ENCODE measurements at regions not wholly inside any gene's neighbourhood (a gene's known extent, or its start where the extent isn't known, plus 50 kb on each side); places are given as distances from the start of the nearest gene placed in this dataset.

- no peak for DNase-seq
These were observed 441.4 kb downstream of the PDCD6IP start for GRCh38 chr3:34239875-34240274.

GRCh38 chr3:34247401-34247800 lies 449.0 kb downstream of the PDCD6IP start:
- DNase-seq = no peak

GRCh38 chr3:34248352-34248751 lies 449.9 kb downstream of the PDCD6IP start:
- DNase-seq = no peak

- no peak for DNase-seq
These were observed 455.9 kb downstream of the PDCD6IP start for GRCh38 chr3:34254285-34254684.

GRCh38 chr3:34256021-34256420 lies 457.6 kb downstream of the PDCD6IP start:
- DNase-seq = peak in 1 of 3 donors; percentile 18

- no peak for DNase-seq
These were observed 458.4 kb downstream of the PDCD6IP start for GRCh38 chr3:34256791-34257190.

- no peak for DNase-seq
These were observed 460.0 kb downstream of the PDCD6IP start for GRCh38 chr3:34258271-34258998.

- DNase-seq = peak; percentile 43 to 78 (median 68)
These were observed 462.0 kb downstream of the PDCD6IP start for GRCh38 chr3:34260271-34261000.

GRCh38 chr3:34261001-34261385 lies 462.6 kb downstream of the PDCD6IP start:
- DNase-seq = peak in 2 of 3 donors; percentile 11 to 24

- DNase-seq = peak; percentile 7 to 57 (median 23)
These were observed 464.7 kb downstream of the PDCD6IP start for GRCh38 chr3:34263101-34263621.

GRCh38 chr3:34264337-34265041 lies 466.1 kb downstream of the PDCD6IP start:
- DNase-seq = no peak

- no peak for DNase-seq
These were observed 468.7 kb downstream of the PDCD6IP start for GRCh38 chr3:34267088-34267487.

GRCh38 chr3:34268032-34268709 lies 469.7 kb downstream of the PDCD6IP start:
- DNase-seq = peak in 2 of 3 donors; percentile 8 to 17

- no peak for DNase-seq
These were observed 477.4 kb downstream of the PDCD6IP start for GRCh38 chr3:34275811-34276210.

- DNase-seq = no peak
These were observed 477.9 kb downstream of the PDCD6IP start for GRCh38 chr3:34276342-34276741.

- no peak for DNase-seq
These were observed 478.7 kb downstream of the PDCD6IP start for GRCh38 chr3:34277110-34277509.

- no peak for DNase-seq
These were observed 481.5 kb downstream of the PDCD6IP start for GRCh38 chr3:34279901-34280300.

GRCh38 chr3:34283751-34284150 lies 485.3 kb downstream of the PDCD6IP start:
- DNase-seq = no peak

GRCh38 chr3:34284959-34285826 lies 486.8 kb downstream of the PDCD6IP start:
- no peak for DNase-seq

GRCh38 chr3:34285827-34286188 lies 487.4 kb downstream of the PDCD6IP start:
- no peak for DNase-seq

Measured in muscle of back (tissue), 3 donors.